Activated B cell treated with CpG ODN at 0.5 μM for 24 hours (primary cell): ENCODE measurements at regions not wholly inside any gene's neighbourhood (a gene's known extent, or its start where the extent isn't known, plus 50 kb on each side); places are given as distances from the start of the nearest gene placed in this dataset.

Experiments used
- ATAC-seq: fragments of 200-7000 bp; cut with Tn5 transposase; one replicate; pipeline ENCODE4 v1.10.0; 2021; ENCODE audit warnings: low read depth, mild to moderate bottlenecking, moderate library complexity
- CTCF ChIA-PET: fragments of 350-600 bp; sonication (Branson Sonifier 250); formaldehyde crosslinking; loops from one replicate; lab custom pipeline; 2021; ENCODE audit warnings: antibody characterized with exemption; lab: Charles Lee
- POLR2A ChIA-PET: fragments of 350-600 bp; sonication (Branson Sonifier 250); formaldehyde crosslinking; loops from one replicate; lab custom pipeline; 2021; ENCODE audit warnings: antibody characterized with exemption; lab: Charles Lee
- DNase-seq: peaks from one replicate; pipeline ENCODE4 v3.0.0; 2022
- H3K27ac Mint-ChIP-seq: one replicate; pipeline ENCODE4 v1.8.0; 2020; ENCODE audit warnings: mixed read lengths
- H3K27me3 Mint-ChIP-seq: one replicate; pipeline ENCODE4 v1.8.0; 2021; ENCODE audit warnings: mixed read lengths
- H3K36me3 Mint-ChIP-seq: one replicate; pipeline ENCODE4 v1.8.0; 2021; ENCODE audit warnings: low read depth, mixed read lengths
- H3K4me1 Mint-ChIP-seq: one replicate; pipeline ENCODE4 v1.8.0; 2021; ENCODE audit warnings: mixed read lengths
- H3K4me3 Mint-ChIP-seq: one replicate; pipeline ENCODE4 v1.8.0; 2020; ENCODE audit warnings: mild to moderate bottlenecking, mixed read lengths
- H3K9me3 Mint-ChIP-seq: one replicate; pipeline ENCODE4 v1.8.0; 2020; ENCODE audit warnings: mixed read lengths
- intact Hi-C: fragments of 100-400 bp; cut with micrococcal nuclease; formaldehyde crosslinking; loops from one replicate; pipeline ENCODE4 v1.15.1; 2024
- TF ChIP-seq, protein P1 (sequence below): fragments of 200-600 bp; IDR thresholded peaks from one replicate; pipeline ENCODE4 v1.8.0; 2022; ENCODE audit warnings: antibody characterized with exemption, mild to moderate bottlenecking

DNA sequence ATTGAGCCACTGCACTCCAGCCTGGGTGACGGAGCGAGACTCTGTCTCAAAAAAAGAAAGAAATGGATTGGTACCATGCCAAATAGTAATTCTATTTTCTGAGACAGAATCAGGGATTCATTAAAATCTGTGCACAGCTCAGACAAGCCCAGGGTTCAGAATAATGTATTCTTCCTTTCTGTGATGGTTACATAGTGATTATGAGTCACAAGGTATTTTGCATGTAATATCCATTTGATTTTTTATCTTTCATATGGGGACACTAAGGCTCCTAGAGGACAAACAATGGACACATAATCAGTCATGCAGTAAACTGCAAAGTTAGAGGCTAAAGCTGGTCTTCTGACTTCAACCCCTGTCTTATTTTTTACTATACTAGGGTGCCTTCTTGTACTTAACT is 156.8 kb upstream of the COL8A1 start:
- H3K9me3 Mint-ChIP-seq: peaks cover 3% of the 10 kb centered on the region
- H3K27me3 Mint-ChIP-seq: no peaks in the 10 kb centered on the region
- no peaks in the 10 kb centered on the region for H3K36me3 Mint-ChIP-seq
- H3K27ac Mint-ChIP-seq: no peak overlapping the region
- TF ChIP-seq, protein P1, sequence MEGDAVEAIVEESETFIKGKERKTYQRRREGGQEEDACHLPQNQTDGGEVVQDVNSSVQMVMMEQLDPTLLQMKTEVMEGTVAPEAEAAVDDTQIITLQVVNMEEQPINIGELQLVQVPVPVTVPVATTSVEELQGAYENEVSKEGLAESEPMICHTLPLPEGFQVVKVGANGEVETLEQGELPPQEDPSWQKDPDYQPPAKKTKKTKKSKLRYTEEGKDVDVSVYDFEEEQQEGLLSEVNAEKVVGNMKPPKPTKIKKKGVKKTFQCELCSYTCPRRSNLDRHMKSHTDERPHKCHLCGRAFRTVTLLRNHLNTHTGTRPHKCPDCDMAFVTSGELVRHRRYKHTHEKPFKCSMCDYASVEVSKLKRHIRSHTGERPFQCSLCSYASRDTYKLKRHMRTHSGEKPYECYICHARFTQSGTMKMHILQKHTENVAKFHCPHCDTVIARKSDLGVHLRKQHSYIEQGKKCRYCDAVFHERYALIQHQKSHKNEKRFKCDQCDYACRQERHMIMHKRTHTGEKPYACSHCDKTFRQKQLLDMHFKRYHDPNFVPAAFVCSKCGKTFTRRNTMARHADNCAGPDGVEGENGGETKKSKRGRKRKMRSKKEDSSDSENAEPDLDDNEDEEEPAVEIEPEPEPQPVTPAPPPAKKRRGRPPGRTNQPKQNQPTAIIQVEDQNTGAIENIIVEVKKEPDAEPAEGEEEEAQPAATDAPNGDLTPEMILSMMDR: no peak
- POLR2A ChIA-PET: no interaction called here
- CTCF ChIA-PET: no interaction called here
- ATAC-seq (no peak), DNase-seq (no peak)
- H3K4me3 Mint-ChIP-seq: no peak overlapping the region
- intact Hi-C loops: no loop called here
- H3K4me1 Mint-ChIP-seq: no peaks in the 10 kb centered on the region

DNA sequence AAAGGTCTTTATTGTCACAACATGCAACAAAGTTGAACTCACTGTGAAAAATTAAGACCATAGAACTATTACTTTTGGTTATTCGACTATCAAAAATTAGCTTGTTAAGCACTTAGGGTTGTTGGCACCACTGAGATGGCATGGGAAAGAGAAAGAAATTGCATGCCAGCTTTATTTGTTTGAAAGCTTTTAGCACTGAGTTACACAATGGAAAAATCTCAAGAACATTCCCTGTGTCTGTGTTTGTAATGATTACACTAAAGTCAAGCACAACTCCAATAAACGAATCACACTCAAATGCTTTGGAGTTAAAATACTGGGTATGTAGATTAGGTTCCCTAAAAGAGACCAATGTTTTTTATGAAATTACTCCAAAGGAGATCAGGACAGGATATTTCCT is 158.6 kb upstream of the COL8A1 start:
- ATAC-seq (no peak), DNase-seq (no peak)
- intact Hi-C loops: no loop called here
- H3K36me3 Mint-ChIP-seq: no peaks in the 10 kb centered on the region
- no peak overlapping the region for H3K27ac Mint-ChIP-seq
- peaks cover 3% of the 10 kb centered on the region for H3K9me3 Mint-ChIP-seq
- no peaks in the 10 kb centered on the region for H3K27me3 Mint-ChIP-seq
- TF ChIP-seq, protein P1: no peak
- no peak overlapping the region for H3K4me3 Mint-ChIP-seq
- no peaks in the 10 kb centered on the region for H3K4me1 Mint-ChIP-seq
- POLR2A ChIA-PET: no interaction called here
- CTCF ChIA-PET: no interaction called here

DNA sequence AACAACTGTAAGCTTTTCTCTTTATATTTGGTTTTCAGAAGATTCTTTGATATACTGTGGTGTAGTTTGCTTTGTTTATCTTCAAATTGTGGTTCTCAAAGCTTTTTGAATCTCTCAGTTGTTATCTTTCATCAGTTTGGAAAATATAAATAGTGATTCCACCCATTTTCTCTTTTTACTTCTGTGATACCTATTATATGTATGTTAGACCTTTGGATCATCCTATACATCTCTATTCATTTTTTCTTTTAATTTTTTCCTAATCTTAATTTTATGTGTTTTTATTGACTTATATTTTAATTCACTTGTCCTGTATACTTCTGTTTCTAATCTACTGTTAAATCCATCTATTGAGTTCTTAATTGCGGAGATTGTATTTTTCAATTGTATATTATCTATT is 160.7 kb upstream of the COL8A1 start:
- intact Hi-C loops: no loop called here
- TF ChIP-seq, protein P1: no peak
- Mint-ChIP-seq H3K27me3 (no peaks in the 10 kb centered on the region), H3K36me3 (no peaks in the 10 kb centered on the region), H3K27ac (no peak overlapping the region), H3K4me3 (no peak overlapping the region), H3K9me3 (peaks cover 3% of the 10 kb centered on the region), H3K4me1 (no peaks in the 10 kb centered on the region)
- ChIA-PET POLR2A (no interaction called here), CTCF (no interaction called here)
- no peak for ATAC-seq
- no peak for DNase-seq

DNA sequence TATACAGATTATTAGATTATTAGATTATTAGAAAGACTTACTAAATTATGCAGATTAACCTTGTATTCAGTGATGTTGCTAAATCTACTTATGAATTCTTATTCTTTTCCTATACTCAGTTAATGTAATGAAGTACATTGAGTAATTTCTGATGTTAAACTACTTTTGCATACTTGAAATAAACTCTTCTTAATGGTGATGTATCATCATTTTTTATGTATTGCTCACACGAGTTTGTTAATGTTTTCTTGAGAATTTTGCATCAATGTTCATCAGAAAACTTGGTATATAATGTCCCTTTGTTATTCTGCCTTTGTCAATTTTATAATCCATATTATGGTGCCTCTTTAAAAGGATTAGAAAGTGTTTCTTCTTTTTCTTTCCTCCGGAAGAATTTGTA is 163.2 kb upstream of the COL8A1 start:
- ChIA-PET CTCF (no interaction called here), POLR2A (no interaction called here)
- TF ChIP-seq, protein P1: no peak
- DNase-seq (no peak), ATAC-seq (no peak)
- Mint-ChIP-seq H3K9me3 (peaks cover 3% of the 10 kb centered on the region), H3K27ac (no peak overlapping the region), H3K4me1 (no peaks in the 10 kb centered on the region), H3K4me3 (no peak overlapping the region), H3K27me3 (no peaks in the 10 kb centered on the region), H3K36me3 (no peaks in the 10 kb centered on the region)
- intact Hi-C loops: no loop called here

DNA sequence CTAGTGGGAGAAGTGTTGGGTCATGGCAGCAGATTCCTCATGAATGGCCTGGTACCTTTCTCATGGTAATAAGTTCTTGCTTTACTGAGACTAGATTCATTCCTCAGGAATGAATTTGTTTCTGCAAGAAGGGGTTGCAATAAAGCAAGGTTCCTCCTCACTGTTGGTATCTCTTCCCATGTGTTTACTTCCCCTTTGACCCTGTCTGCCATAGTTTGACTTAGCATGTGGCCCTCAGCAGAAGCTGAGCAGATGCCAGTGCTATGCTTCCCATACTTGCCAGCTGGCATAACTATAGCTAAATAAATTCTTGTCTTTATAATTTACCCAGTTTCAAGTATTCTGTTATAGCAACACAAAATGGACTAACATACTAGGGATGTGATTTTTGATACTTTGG is 163.6 kb upstream of the COL8A1 start:
- Mint-ChIP-seq H3K4me1 (no peaks in the 10 kb centered on the region), H3K27ac (no peak overlapping the region), H3K36me3 (no peaks in the 10 kb centered on the region), H3K4me3 (no peak overlapping the region), H3K9me3 (peaks cover 3% of the 10 kb centered on the region), H3K27me3 (no peaks in the 10 kb centered on the region)
- ATAC-seq (no peak), DNase-seq (no peak)
- TF ChIP-seq, protein P1: no peak
- ChIA-PET CTCF (no interaction called here), POLR2A (no interaction called here)
- intact Hi-C loops: no loop called here
